CD14-positive monocyte (primary cell): ENCODE measurements at regions not wholly inside any gene's neighbourhood (a gene's known extent, or its start where the extent isn't known, plus 50 kb on each side); places are given as distances from the start of the nearest gene placed in this dataset.
"Not testable (repeated sequence)": the region's sequence is repeated elsewhere in the genome, so short reads cannot be mapped to it uniquely, and the experiment has no call there.

ENCODE experiments used
- DNase-seq, 3 donors: peaks; one replicate each; pipeline ENCODE4 v3.0.0-alpha.2; 2011 to 2022
- H2AFZ ChIP-seq: 2 replicates; pipeline ENCODE4 v1.6.0; 2012; ENCODE audit warnings: mild to moderate bottlenecking, low read depth, low read length, inconsistent platforms; ENCODE audit not compliant: insufficient read depth, poor library complexity, severe bottlenecking
- H3K27ac ChIP-seq, 2 donors: 1 replicate in 1 of 2; 2 replicates in 1 of 2; pipeline ENCODE4 v1.5.1; 2012 to 2013; ENCODE audit warnings: low read length in 2 of 2, control low read depth in 1 of 2, inconsistent platforms in 1 of 2, low read depth in 1 of 2, mild to moderate bottlenecking in 1 of 2
- H3K27me3 ChIP-seq, 2 donors: one replicate each; pipeline versions ENCODE4 v1.6.0 to v1.6.1; 2011 to 2013; ENCODE audit warnings: low read length in 2 of 2; ENCODE audit not compliant: control insufficient read depth in 2 of 2, insufficient read depth in 2 of 2
- H3K36me3 ChIP-seq, 2 donors: replicated peaks in 1 of 2; 1 replicate in 1 of 2; 2 replicates in 1 of 2; pipeline versions ENCODE4 v1.5.1 to v1.6.1; 2012 to 2013; ENCODE audit warnings: low read length in 2 of 2, control low read depth in 1 of 2, inconsistent platforms in 1 of 2, mild to moderate bottlenecking in 1 of 2; ENCODE audit not compliant: insufficient read depth in 2 of 2, control insufficient read depth in 1 of 2
- H3K4me1 ChIP-seq, 2 donors: 1 replicate in 1 of 2; 2 replicates in 1 of 2; pipeline versions ENCODE4 v1.5.1 to v1.6.1; 2012 to 2013; ENCODE audit warnings: low read length in 2 of 2, control low read depth in 1 of 2, inconsistent platforms in 1 of 2, mild to moderate bottlenecking in 1 of 2, moderate library complexity in 1 of 2; ENCODE audit not compliant: insufficient read depth in 2 of 2, control insufficient read depth in 1 of 2
- H3K4me2 ChIP-seq: replicated peaks from 2 replicates; pipeline ENCODE3; 2012; ENCODE audit warnings: low read length, moderate library complexity, mild to moderate bottlenecking; ENCODE audit not compliant: poor library complexity, severe bottlenecking; ENCODE audit errors: extremely low read depth
- H3K4me3 ChIP-seq, 3 experiments: fragments of 200-600 bp in 1 of 3; sonication (generic) in 1 of 3; replicated peaks in 1 of 3; 1 replicate in 2 of 3; 2 replicates in 1 of 3; pipeline ENCODE4 v1.5.1; 2011 to 2013; ENCODE audit warnings: low read length in 3 of 3, mild to moderate bottlenecking in 3 of 3, control low read depth in 2 of 3, low read depth in 2 of 3, inconsistent platforms in 1 of 3, moderate library complexity in 1 of 3
- H3K79me2 ChIP-seq: 2 replicates; pipeline ENCODE4 v1.6.0; 2012; ENCODE audit warnings: mild to moderate bottlenecking, control low read depth, inconsistent platforms, low read length, moderate library complexity; ENCODE audit not compliant: insufficient read depth
- H3K9ac ChIP-seq: 2 replicates; pipeline ENCODE4 v1.6.0; 2017; ENCODE audit warnings: low read length, mild to moderate bottlenecking; ENCODE audit not compliant: insufficient read depth, poor library complexity, severe bottlenecking
- H3K9me3 ChIP-seq, 2 donors: replicated peaks in 1 of 2; 1 replicate in 1 of 2; 2 replicates in 1 of 2; pipeline versions ENCODE4 v1.5.1 to v1.6.1; 2012 to 2013; ENCODE audit warnings: low read length in 2 of 2, control low read depth in 1 of 2; ENCODE audit not compliant: control insufficient read depth in 1 of 2, insufficient read depth in 1 of 2
- H4K20me1 ChIP-seq: 2 replicates; pipeline ENCODE4 v1.6.0; 2012; ENCODE audit warnings: mild to moderate bottlenecking, low read length, control low read depth, moderate library complexity; ENCODE audit not compliant: insufficient read depth
- H3K27ac Mint-ChIP-seq, 7 donors: one replicate each; pipeline ENCODE4 v1.8.0; 2020; ENCODE audit warnings: mild to moderate bottlenecking in 7 of 7, mixed read lengths in 7 of 7, moderate library complexity in 6 of 7, inconsistent platforms in 2 of 7
- H3K27me3 Mint-ChIP-seq, 3 donors: one replicate each; pipeline ENCODE4 v1.8.0; 2021 to 2022; ENCODE audit warnings: low read depth in 3 of 3, mild to moderate bottlenecking in 3 of 3, mixed read lengths in 3 of 3, moderate library complexity in 3 of 3, inconsistent platforms in 1 of 3
- H3K36me3 Mint-ChIP-seq, 2 donors: one replicate each; pipeline ENCODE4 v1.8.0; 2020; ENCODE audit warnings: mixed read lengths in 2 of 2, inconsistent platforms in 1 of 2, mild to moderate bottlenecking in 1 of 2
- H3K4me1 Mint-ChIP-seq: one replicate; pipeline ENCODE4 v1.8.0; 2020; ENCODE audit warnings: mild to moderate bottlenecking, mixed read lengths
- H3K4me3 Mint-ChIP-seq, 2 donors: one replicate each; pipeline ENCODE4 v1.8.0; 2020; ENCODE audit warnings: mild to moderate bottlenecking in 2 of 2, mixed read lengths in 2 of 2, moderate library complexity in 1 of 2
- H3K9me3 Mint-ChIP-seq, 7 donors: one replicate each; pipeline ENCODE4 v1.8.0; 2020 to 2022; ENCODE audit warnings: mixed read lengths in 7 of 7, mild to moderate bottlenecking in 6 of 7, moderate library complexity in 6 of 7, inconsistent platforms in 2 of 7
- WGBS: methylation state at CpG from one replicate; pipeline ENCODE4 v1.1.5; 2013; ENCODE audit warnings: missing lambda C conversion rate; ENCODE audit not compliant: insufficient coverage; 5-methylcytosine and 5-hydroxymethylcytosine counted together
- intact Hi-C, 2 donors: fragments of 100-400 bp; cut with micrococcal nuclease; formaldehyde crosslinking; loops; one replicate each; pipeline versions ENCODE4 v1.15.0 to v1.15.1; 2023

GRCh38 chr18:14987960-14988710 lies 240.2 kb downstream of the ANKRD30B start:
- H3K4me1 Mint-ChIP-seq, DNase-seq, H3K36me3 ChIP-seq, H4K20me1 ChIP-seq, H3K4me2 ChIP-seq, intact Hi-C loops, H3K4me3 Mint-ChIP-seq, H3K27me3 Mint-ChIP-seq, H3K27ac Mint-ChIP-seq, H3K27ac ChIP-seq, H3K4me1 ChIP-seq, H3K4me3 ChIP-seq, H3K79me2 ChIP-seq, H2AFZ ChIP-seq, H3K36me3 Mint-ChIP-seq, H3K27me3 ChIP-seq, H3K9ac ChIP-seq: not testable (repeated sequence)
- H3K9me3 ChIP-seq, result peaks cover 11 to 49% of the 10 kb centered on the region in 2 donors
- peaks cover 18 to 59% (median 28%) of the 10 kb centered on the region in 7 donors for H3K9me3 Mint-ChIP-seq
- 73% methylated on average over 3 of the region's 8 CpGs for WGBS

GRCh38 chr18:14989569-14989968 lies 241.6 kb downstream of the ANKRD30B start:
- H3K9me3 ChIP-seq, result peaks cover 11 to 49% of the 10 kb centered on the region in 2 donors
- H3K4me3 ChIP-seq, DNase-seq, H3K4me3 Mint-ChIP-seq, H3K4me1 ChIP-seq, H3K4me2 ChIP-seq, H3K4me1 Mint-ChIP-seq, H2AFZ ChIP-seq, H3K27ac Mint-ChIP-seq, H3K27ac ChIP-seq, H3K36me3 Mint-ChIP-seq, H3K27me3 Mint-ChIP-seq, H4K20me1 ChIP-seq, H3K9ac ChIP-seq, H3K27me3 ChIP-seq, H3K79me2 ChIP-seq, H3K36me3 ChIP-seq, intact Hi-C loops: not testable (repeated sequence)
- 89% methylated on average over 3 of the region's 3 CpGs for WGBS
- H3K9me3 Mint-ChIP-seq, result peaks cover 15 to 65% (median 28%) of the 10 kb centered on the region in 7 donors

- H3K4me1 ChIP-seq, H3K79me2 ChIP-seq, H3K4me1 Mint-ChIP-seq, DNase-seq, H3K36me3 ChIP-seq, H4K20me1 ChIP-seq, H3K4me2 ChIP-seq, intact Hi-C loops, H3K9ac ChIP-seq, H3K27me3 Mint-ChIP-seq, H3K36me3 Mint-ChIP-seq, H3K4me3 ChIP-seq, H3K27ac ChIP-seq, H3K4me3 Mint-ChIP-seq, H3K27ac Mint-ChIP-seq, H2AFZ ChIP-seq, H3K27me3 ChIP-seq: not testable (repeated sequence)
- H3K9me3 Mint-ChIP-seq, result peaks cover 15 to 52% (median 25%) of the 10 kb centered on the region in 7 donors
- 91% methylated on average over 5 of the region's 7 CpGs for WGBS
- peaks cover 11 to 43% of the 10 kb centered on the region in 2 donors for H3K9me3 ChIP-seq
These were observed 244.0 kb downstream of the ANKRD30B start for GRCh38 chr18:14991934-14992445.

- H3K4me2 ChIP-seq, H3K9ac ChIP-seq, H3K27ac Mint-ChIP-seq, H3K4me3 ChIP-seq, H3K36me3 ChIP-seq, DNase-seq, H2AFZ ChIP-seq, H3K27me3 Mint-ChIP-seq, H3K4me1 Mint-ChIP-seq, H3K27ac ChIP-seq, H3K36me3 Mint-ChIP-seq, H4K20me1 ChIP-seq, H3K79me2 ChIP-seq, H3K4me3 Mint-ChIP-seq, H3K4me1 ChIP-seq, intact Hi-C loops, H3K27me3 ChIP-seq: not testable (repeated sequence)
- peaks cover 11 to 44% of the 10 kb centered on the region in 2 donors for H3K9me3 ChIP-seq
- H3K9me3 Mint-ChIP-seq, result peaks cover 16 to 55% (median 24%) of the 10 kb centered on the region in 7 donors
- 100% methylated on average over 2 of the region's 2 CpGs for WGBS
These were observed 244.8 kb downstream of the ANKRD30B start for GRCh38 chr18:14992758-14993157.
